ENCODE measurements at regions not wholly inside any gene's neighbourhood (a gene's known extent, or its start where the extent isn't known, plus 50 kb on each side); places are given as distances from the start of the nearest gene placed in this dataset.

DNA sequence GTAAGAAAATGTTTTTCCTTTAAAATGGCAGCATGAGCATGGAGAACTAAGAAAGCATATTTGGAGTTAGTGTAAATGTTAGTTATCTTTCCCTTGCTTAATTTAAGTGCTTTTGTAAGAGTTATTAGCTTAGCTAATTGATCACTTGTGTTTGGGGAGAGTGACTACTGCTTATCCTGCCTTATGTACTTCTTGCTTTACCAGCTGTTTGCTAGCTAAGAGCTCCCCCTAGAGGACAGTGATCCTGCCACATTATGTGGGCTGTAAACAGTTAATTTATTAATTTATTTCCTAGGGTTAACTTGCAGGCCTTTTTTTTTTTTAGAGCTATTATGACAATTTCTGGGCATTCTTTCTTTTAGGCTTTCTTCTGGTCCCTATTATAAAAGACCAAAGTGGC lies 435.8 kb downstream of the MAGEB5 start:
- Histone ChIP-seq H3K9me3 (ENCODE audit: low read length) (no peaks in the 10 kb centered on the region), H3K4me2 (ENCODE audit: low read length) (no peak overlapping the region), H3K4me1 (ENCODE audit: insufficient read depth, low read length, severe bottlenecking) (no peaks in the 10 kb centered on the region), H4K20me1 (ENCODE audit: insufficient read depth, low read length) (no peaks in the 10 kb centered on the region), H3K36me3 (ENCODE audit: insufficient read depth, low read length) (no peaks in the 10 kb centered on the region), H3K9me2 (ENCODE audit: low read depth, low read length) (no peaks in the 10 kb centered on the region), H3F3A (ENCODE audit: insufficient read depth, low read length) (no peaks in the 10 kb centered on the region), H2AFZ (ENCODE audit: low read length) (no peak overlapping the region), H3K9ac (ENCODE audit: low read length) (no peak overlapping the region), H3K27ac (ENCODE audit: low read depth, low read length, poor library complexity, severe bottlenecking) (no peak overlapping the region), H3K79me2 (ENCODE audit: insufficient read depth, low read length) (no peaks in the 10 kb centered on the region), H3K27me3 (ENCODE audit: insufficient read depth, low read length) (no peaks in the 10 kb centered on the region), H3K4me3 (ENCODE audit: low read depth, low read length, poor library complexity, severe bottlenecking) (no peak overlapping the region)
- TF ChIP-seq EZH2 (IDR thresholded peaks at IDR 0.05; ENCODE audit: borderline replicate concordance, low read length): no peak
- TF ChIP-seq, protein P1, sequence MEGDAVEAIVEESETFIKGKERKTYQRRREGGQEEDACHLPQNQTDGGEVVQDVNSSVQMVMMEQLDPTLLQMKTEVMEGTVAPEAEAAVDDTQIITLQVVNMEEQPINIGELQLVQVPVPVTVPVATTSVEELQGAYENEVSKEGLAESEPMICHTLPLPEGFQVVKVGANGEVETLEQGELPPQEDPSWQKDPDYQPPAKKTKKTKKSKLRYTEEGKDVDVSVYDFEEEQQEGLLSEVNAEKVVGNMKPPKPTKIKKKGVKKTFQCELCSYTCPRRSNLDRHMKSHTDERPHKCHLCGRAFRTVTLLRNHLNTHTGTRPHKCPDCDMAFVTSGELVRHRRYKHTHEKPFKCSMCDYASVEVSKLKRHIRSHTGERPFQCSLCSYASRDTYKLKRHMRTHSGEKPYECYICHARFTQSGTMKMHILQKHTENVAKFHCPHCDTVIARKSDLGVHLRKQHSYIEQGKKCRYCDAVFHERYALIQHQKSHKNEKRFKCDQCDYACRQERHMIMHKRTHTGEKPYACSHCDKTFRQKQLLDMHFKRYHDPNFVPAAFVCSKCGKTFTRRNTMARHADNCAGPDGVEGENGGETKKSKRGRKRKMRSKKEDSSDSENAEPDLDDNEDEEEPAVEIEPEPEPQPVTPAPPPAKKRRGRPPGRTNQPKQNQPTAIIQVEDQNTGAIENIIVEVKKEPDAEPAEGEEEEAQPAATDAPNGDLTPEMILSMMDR (IDR thresholded peaks at IDR 0.05; ENCODE audit: low read length): peak; percentile 45

DNA sequence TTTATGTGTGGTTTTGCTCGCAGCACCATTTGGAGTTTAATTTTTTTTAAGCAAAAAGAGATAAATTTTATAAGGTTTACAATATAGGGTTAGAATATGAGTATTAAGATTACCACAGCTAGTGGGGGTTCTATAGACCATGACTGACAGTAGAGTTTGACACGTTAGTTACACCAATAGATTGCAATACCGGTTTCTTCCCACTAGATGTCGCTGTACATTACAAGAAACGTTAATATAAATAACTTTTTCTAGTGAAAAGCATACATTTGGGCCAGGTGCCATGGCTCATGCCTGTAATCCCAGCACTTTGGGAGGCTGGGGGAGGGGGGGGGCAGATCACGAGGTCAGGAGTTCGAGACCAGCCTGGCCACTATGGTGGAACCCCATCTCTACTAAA lies 433.6 kb downstream of the MAGEB5 start:
- Histone ChIP-seq H3K4me3 (ENCODE audit: low read depth, low read length, poor library complexity, severe bottlenecking) (no peak overlapping the region), H3K27me3 (ENCODE audit: insufficient read depth, low read length) (no peaks in the 10 kb centered on the region), H2AFZ (ENCODE audit: low read length) (no peak overlapping the region), H4K20me1 (ENCODE audit: insufficient read depth, low read length) (no peaks in the 10 kb centered on the region), H3K79me2 (ENCODE audit: insufficient read depth, low read length) (no peaks in the 10 kb centered on the region), H3K27ac (ENCODE audit: low read depth, low read length, poor library complexity, severe bottlenecking) (no peak overlapping the region), H3K9me3 (ENCODE audit: low read length) (no peaks in the 10 kb centered on the region), H3K4me1 (ENCODE audit: insufficient read depth, low read length, severe bottlenecking) (no peaks in the 10 kb centered on the region), H3K9me2 (ENCODE audit: low read depth, low read length) (no peaks in the 10 kb centered on the region), H3K4me2 (ENCODE audit: low read length) (no peak overlapping the region), H3F3A (ENCODE audit: insufficient read depth, low read length) (no peaks in the 10 kb centered on the region), H3K9ac (ENCODE audit: low read length) (no peak overlapping the region), H3K36me3 (ENCODE audit: insufficient read depth, low read length) (no peaks in the 10 kb centered on the region)
- TF ChIP-seq, protein P1 (IDR thresholded peaks at IDR 0.05; ENCODE audit: low read length): peak; percentile 34
- TF ChIP-seq EZH2 (IDR thresholded peaks at IDR 0.05; ENCODE audit: borderline replicate concordance, low read length): no peak

DNA sequence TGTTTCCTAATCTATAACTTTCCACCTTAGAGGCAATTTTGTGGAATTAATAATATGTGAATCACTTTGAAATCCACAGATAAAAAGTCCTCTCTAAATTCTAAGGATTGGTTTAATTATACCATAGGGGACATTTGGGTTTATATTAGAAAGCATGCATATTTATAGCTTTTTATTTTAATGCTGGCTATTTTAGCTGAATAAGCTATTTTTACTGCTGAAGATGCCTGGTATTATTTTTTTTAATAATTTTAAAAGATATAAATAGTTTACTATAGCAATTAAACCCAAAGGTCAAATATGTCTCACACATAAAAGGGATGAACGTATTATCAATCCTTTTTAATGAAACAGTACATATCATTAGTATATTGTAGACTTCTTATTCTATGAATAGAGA lies 415.4 kb downstream of the MAGEB5 start:
- Histone ChIP-seq H2AFZ (ENCODE audit: low read length) (no peak overlapping the region), H3K4me3 (ENCODE audit: low read depth, low read length, poor library complexity, severe bottlenecking) (no peak overlapping the region), H3K27ac (ENCODE audit: low read depth, low read length, poor library complexity, severe bottlenecking) (no peak overlapping the region), H3K27me3 (ENCODE audit: insufficient read depth, low read length) (no peaks in the 10 kb centered on the region), H3K4me1 (ENCODE audit: insufficient read depth, low read length, severe bottlenecking) (no peaks in the 10 kb centered on the region), H3K9me2 (ENCODE audit: low read depth, low read length) (no peaks in the 10 kb centered on the region), H3K9ac (ENCODE audit: low read length) (no peak overlapping the region), H3K4me2 (ENCODE audit: low read length) (no peak overlapping the region), H4K20me1 (ENCODE audit: insufficient read depth, low read length) (no peaks in the 10 kb centered on the region), H3F3A (ENCODE audit: insufficient read depth, low read length) (no peaks in the 10 kb centered on the region), H3K79me2 (ENCODE audit: insufficient read depth, low read length) (no peaks in the 10 kb centered on the region), H3K9me3 (ENCODE audit: low read length) (no peaks in the 10 kb centered on the region), H3K36me3 (ENCODE audit: insufficient read depth, low read length) (no peaks in the 10 kb centered on the region)
- TF ChIP-seq EZH2 (IDR thresholded peaks at IDR 0.05; ENCODE audit: borderline replicate concordance, low read length): no peak
- TF ChIP-seq, protein P1 (IDR thresholded peaks at IDR 0.05; ENCODE audit: low read length): no peak

Measured in OCI-LY1 (cell line).